ENCODE measurements at regions not wholly inside any gene's neighbourhood (a gene's known extent, or its start where the extent isn't known, plus 50 kb on each side); places are given as distances from the start of the nearest gene placed in this dataset.

- TF ChIP-seq CTCF (IDR thresholded peaks at IDR 0.05; ENCODE audit: low read depth, low read length) = no peak
- Histone ChIP-seq H3K4me3 (ENCODE audit: low read depth, low read length) (no peak overlapping the region), H3K36me3 (no peaks in the 10 kb centered on the region), H3K9me3 (no peaks in the 10 kb centered on the region), H3K4me1 (no peaks in the 10 kb centered on the region; the same call in 1 of the 2 replicates), H3K27me3 (no peaks in the 10 kb centered on the region)
- DNase-seq = no peak
Observed at GRCh38 chr12:92466391-92467305, 236.1 kb upstream of the PLEKHG7 start.

DNA sequence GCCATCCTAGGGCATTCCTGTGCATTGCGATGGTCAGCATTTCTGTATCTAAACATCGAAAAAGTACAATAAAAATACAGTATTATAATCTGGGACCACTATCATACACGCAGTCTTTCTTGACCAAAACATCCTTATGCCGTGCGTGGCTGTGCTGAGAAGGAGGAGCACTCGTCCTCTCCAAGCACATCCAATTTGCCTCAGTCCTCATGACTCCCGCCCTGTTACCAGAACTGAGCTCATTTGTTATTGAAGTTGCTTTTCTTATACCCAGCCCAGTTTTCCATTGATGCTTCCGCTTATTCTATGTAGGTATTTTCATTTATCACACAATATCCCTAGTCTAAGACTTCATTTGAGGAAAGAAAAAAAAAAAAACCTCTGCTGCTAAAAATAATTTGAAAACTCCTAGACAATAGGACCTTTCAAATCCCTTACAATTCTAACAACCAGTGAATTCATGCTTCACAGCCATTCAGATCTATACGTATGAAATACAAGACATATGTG is 236.9 kb upstream of the PLEKHG7 start:
- no peak overlapping the region for H3K4me3 ChIP-seq (ENCODE audit: low read depth, low read length)
- no peaks in the 10 kb centered on the region for H3K9me3 ChIP-seq
- no peak for TF ChIP-seq CTCF (IDR thresholded peaks at IDR 0.05; ENCODE audit: low read depth, low read length)
- no peaks in the 10 kb centered on the region; the same call in 1 of the 2 replicates for H3K4me1 ChIP-seq
- H3K36me3 ChIP-seq = no peaks in the 10 kb centered on the region
- no peaks in the 10 kb centered on the region for H3K27me3 ChIP-seq
- DNase-seq = no peak

DNA sequence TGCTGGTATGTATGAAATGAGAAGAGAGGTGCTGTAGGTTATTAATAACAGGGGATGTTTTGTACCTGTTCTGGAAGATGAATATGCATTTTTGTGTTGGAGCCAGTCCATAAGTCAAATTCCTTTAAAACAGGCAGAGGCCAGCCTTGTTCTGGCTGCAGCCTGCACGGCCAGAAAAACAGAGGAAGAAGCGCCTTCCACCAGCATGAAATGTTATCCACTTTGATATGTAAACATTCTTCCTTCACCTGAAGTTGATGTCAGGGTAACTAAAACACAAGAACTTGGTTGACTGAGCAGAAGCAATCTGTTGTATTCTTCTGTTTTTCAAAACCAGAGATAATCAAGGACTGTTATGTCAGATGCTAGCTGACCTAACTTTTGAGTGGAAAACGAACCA is 237.9 kb upstream of the PLEKHG7 start:
- no peaks in the 10 kb centered on the region for H3K27me3 ChIP-seq
- no peaks in the 10 kb centered on the region for H3K36me3 ChIP-seq
- H3K9me3 ChIP-seq = no peaks in the 10 kb centered on the region
- no peak overlapping the region for H3K4me3 ChIP-seq (ENCODE audit: low read depth, low read length)
- no peak for DNase-seq
- no peak for TF ChIP-seq CTCF (IDR thresholded peaks at IDR 0.05; ENCODE audit: low read depth, low read length)
- H3K4me1 ChIP-seq = no peaks in the 10 kb centered on the region; the same call in 1 of the 2 replicates

GRCh38 chr12:92463171-92463570 is 239.6 kb upstream of the PLEKHG7 start:
- Histone ChIP-seq H3K4me3 (ENCODE audit: low read depth, low read length) (no peak overlapping the region), H3K27me3 (no peaks in the 10 kb centered on the region), H3K36me3 (no peaks in the 10 kb centered on the region), H3K9me3 (no peaks in the 10 kb centered on the region), H3K4me1 (no peaks in the 10 kb centered on the region; the same call in 1 of the 2 replicates)
- no peak for TF ChIP-seq CTCF (IDR thresholded peaks at IDR 0.05; ENCODE audit: low read depth, low read length)
- DNase-seq = no peak

DNA sequence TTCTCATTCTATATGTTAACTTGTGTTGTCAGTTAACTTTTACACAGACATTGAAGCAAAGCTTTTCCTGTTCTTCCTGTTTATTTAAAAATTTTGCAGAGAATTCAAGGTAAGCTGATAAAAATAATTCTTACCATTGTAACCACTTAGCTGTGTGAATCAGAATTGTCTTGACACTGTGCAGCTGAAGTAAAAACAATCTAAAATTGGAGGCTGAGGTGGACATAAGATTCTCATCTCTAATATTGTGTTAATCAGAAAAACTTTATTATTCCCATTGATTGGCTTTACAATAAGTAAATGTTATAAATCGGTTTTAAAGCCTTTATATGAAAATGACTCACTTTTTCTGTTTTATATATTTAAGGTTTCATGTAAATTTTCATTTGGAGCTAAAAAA is 240.3 kb upstream of the PLEKHG7 start:
- H3K4me3 ChIP-seq (ENCODE audit: low read depth, low read length) = no peak overlapping the region
- H3K36me3 ChIP-seq = no peaks in the 10 kb centered on the region
- H3K9me3 ChIP-seq = no peaks in the 10 kb centered on the region
- no peaks in the 10 kb centered on the region for H3K27me3 ChIP-seq
- no peak for TF ChIP-seq CTCF (IDR thresholded peaks at IDR 0.05; ENCODE audit: low read depth, low read length)
- DNase-seq = no peak
- H3K4me1 ChIP-seq = no peaks in the 10 kb centered on the region; the same call in 1 of the 2 replicates

GRCh38 chr12:92462049-92462448 is 240.7 kb upstream of the PLEKHG7 start:
- TF ChIP-seq CTCF (IDR thresholded peaks at IDR 0.05; ENCODE audit: low read depth, low read length) = no peak
- no peak overlapping the region for H3K4me3 ChIP-seq (ENCODE audit: low read depth, low read length)
- no peaks in the 10 kb centered on the region; the same call in 1 of the 2 replicates for H3K4me1 ChIP-seq
- H3K36me3 ChIP-seq = no peaks in the 10 kb centered on the region
- no peaks in the 10 kb centered on the region for H3K27me3 ChIP-seq
- no peaks in the 10 kb centered on the region for H3K9me3 ChIP-seq
- DNase-seq = no peak

Measured in BE2C (cell line).